Uterus (tissue), 2 donors: ENCODE measurements at regions not wholly inside any gene's neighbourhood (a gene's known extent, or its start where the extent isn't known, plus 50 kb on each side); places are given as distances from the start of the nearest gene placed in this dataset.

Experiments
- POLR2A ChIP-seq, 2 donors: fragments of 450-650 bp; IDR thresholded peaks; one replicate each; pipeline ENCODE4 v1.6.1; 2016; ENCODE audit warnings: antibody characterized with exemption in 2 of 2, mild to moderate bottlenecking in 1 of 2, moderate library complexity in 1 of 2
- TF ChIP-seq, protein P1 (sequence below), 4 experiments: fragments of 200-600 bp in 2 of 4; fragments of 450-650 bp in 2 of 4; sonication (generic) in 2 of 4; IDR thresholded peaks; one replicate each; pipeline ENCODE4 v1.5.1; 2016 to 2019; ENCODE audit warnings: antibody characterized with exemption in 4 of 4, mild to moderate bottlenecking in 2 of 4, moderate library complexity in 1 of 4

DNA sequence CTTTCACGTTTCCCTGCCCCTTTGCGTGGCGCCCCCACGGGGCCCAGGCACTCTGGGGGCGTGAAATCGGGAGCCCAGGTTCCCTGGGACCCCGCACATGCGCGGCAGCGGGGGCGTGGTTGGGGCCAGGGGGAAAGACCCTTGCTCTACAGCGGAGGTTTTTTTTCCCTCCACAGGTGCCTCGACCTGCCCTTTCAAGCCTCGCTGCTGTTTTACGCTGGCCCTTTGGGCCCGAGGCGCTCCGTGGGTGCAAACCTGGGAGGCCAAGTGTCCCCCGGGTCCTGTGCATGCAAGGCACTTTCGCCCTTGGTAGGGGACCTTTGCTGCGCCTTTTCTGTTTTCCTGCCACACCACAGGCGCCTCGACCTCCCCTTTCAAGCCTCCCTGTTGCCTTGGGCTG is 329.8 kb downstream of the ALG10 start:
- TF ChIP-seq, protein P1, sequence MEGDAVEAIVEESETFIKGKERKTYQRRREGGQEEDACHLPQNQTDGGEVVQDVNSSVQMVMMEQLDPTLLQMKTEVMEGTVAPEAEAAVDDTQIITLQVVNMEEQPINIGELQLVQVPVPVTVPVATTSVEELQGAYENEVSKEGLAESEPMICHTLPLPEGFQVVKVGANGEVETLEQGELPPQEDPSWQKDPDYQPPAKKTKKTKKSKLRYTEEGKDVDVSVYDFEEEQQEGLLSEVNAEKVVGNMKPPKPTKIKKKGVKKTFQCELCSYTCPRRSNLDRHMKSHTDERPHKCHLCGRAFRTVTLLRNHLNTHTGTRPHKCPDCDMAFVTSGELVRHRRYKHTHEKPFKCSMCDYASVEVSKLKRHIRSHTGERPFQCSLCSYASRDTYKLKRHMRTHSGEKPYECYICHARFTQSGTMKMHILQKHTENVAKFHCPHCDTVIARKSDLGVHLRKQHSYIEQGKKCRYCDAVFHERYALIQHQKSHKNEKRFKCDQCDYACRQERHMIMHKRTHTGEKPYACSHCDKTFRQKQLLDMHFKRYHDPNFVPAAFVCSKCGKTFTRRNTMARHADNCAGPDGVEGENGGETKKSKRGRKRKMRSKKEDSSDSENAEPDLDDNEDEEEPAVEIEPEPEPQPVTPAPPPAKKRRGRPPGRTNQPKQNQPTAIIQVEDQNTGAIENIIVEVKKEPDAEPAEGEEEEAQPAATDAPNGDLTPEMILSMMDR (IDR thresholded peaks at IDR 0.05): no peak
- TF ChIP-seq POLR2A (IDR thresholded peaks at IDR 0.05): no peak
